ENCODE measurements at regions not wholly inside any gene's neighbourhood (a gene's known extent, or its start where the extent isn't known, plus 50 kb on each side); places are given as distances from the start of the nearest gene placed in this dataset.

- no peak for TF ChIP-seq CTCF (IDR thresholded peaks at IDR 0.05)
- no peak for TF ChIP-seq POLR2A (IDR thresholded peaks at IDR 0.05)
These were observed 170.2 kb upstream of the HMHB1 start for GRCh38 chr5:143641549-143642355.

Measured in uterus (tissue), 2 donors.